ENCODE measurements at regions not wholly inside any gene's neighbourhood (a gene's known extent, or its start where the extent isn't known, plus 50 kb on each side); places are given as distances from the start of the nearest gene placed in this dataset.

DNA sequence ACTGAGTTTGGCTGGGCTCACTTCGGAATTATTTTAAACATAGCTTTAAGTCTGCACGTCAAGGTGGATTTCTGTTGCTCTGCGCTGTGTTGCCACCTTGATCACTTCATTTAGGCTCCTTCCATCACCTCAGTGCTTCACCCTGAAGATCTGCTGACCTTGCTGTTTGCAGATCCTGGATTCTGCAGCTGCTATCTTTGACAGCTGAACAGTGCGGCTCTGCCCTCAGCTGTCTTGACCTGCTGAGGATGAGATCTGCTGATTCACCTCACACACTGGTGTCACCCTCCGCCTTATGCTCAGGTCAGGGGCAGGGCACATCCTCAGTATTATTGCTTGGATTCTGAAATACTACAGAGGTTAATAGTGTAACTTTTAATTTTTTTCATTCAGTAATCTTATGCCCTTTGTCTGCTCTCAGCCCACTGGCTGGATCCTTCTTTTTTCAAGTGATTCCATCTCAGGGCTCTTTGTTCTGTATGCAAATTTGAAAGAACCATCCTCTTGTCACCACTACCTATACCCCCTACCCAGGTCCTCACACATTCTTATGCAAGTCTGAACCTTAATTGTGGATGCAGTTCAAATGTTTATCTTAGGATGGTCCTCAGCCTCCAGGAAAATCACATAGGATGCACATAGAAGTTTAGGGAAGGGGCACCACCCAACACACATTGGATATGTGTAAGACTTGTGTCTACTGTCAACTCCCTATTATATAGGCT is 364.0 kb downstream of the OLFM3 start:
- no peak overlapping the region for H3K4me2 ChIP-seq (ENCODE audit: low read depth, low read length, poor library complexity, severe bottlenecking)
- no peaks in the 10 kb centered on the region for H3K4me1 ChIP-seq (ENCODE audit: insufficient read depth, low read length, poor library complexity, severe bottlenecking)
- H3K36me3 ChIP-seq (ENCODE audit: insufficient read depth, low read length): no peaks in the 10 kb centered on the region
- no peak overlapping the region for H2AFZ ChIP-seq (ENCODE audit: low read length)
- H3F3A ChIP-seq (ENCODE audit: low read depth): no peaks in the 10 kb centered on the region
- no peaks in the 10 kb centered on the region for H3K9me2 ChIP-seq (replicated peaks; ENCODE audit: low read depth, low read length)
- H3K79me2 ChIP-seq (ENCODE audit: insufficient read depth, low read length): no peaks in the 10 kb centered on the region
- no peak overlapping the region for H3K9ac ChIP-seq (ENCODE audit: low read depth, low read length, poor library complexity, severe bottlenecking)
- no peaks in the 10 kb centered on the region for H3K27me3 ChIP-seq (ENCODE audit: insufficient read depth, low read length, poor library complexity, severe bottlenecking)
- TF ChIP-seq, protein P1, sequence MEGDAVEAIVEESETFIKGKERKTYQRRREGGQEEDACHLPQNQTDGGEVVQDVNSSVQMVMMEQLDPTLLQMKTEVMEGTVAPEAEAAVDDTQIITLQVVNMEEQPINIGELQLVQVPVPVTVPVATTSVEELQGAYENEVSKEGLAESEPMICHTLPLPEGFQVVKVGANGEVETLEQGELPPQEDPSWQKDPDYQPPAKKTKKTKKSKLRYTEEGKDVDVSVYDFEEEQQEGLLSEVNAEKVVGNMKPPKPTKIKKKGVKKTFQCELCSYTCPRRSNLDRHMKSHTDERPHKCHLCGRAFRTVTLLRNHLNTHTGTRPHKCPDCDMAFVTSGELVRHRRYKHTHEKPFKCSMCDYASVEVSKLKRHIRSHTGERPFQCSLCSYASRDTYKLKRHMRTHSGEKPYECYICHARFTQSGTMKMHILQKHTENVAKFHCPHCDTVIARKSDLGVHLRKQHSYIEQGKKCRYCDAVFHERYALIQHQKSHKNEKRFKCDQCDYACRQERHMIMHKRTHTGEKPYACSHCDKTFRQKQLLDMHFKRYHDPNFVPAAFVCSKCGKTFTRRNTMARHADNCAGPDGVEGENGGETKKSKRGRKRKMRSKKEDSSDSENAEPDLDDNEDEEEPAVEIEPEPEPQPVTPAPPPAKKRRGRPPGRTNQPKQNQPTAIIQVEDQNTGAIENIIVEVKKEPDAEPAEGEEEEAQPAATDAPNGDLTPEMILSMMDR (conservative IDR thresholded peaks at IDR 0.05; ENCODE audit: low read length): no peak
- TF ChIP-seq EZH2phosphoT487 (IDR thresholded peaks at IDR 0.05; ENCODE audit: borderline replicate concordance): no peak
- H4K20me1 ChIP-seq (ENCODE audit: insufficient read depth, low read length, poor library complexity, severe bottlenecking): no peaks in the 10 kb centered on the region
- no peaks in the 10 kb centered on the region for H3K9me3 ChIP-seq (ENCODE audit: insufficient read depth, low read depth, low read length)
- H3K4me3 ChIP-seq (ENCODE audit: low read length, poor library complexity, severe bottlenecking): no peak overlapping the region

DNA sequence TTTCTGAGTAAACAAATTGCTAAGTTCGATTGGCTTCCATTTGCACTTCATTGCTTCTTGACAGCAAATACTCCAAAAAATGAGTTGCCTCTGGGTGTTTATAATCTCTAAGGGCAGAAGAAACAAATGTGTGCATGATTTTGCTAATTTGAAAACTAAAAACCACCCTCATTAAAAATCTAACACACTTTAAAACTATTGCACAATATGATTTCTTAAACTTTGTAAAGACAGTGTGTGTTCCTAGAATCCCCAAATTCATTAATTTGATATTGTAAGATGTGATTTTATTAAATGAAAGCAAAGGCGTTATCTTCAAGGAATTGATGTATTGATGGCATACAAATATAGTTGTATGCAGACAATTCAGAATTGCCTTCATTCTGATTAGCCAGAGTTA is 350.9 kb downstream of the OLFM3 start:
- no peaks in the 10 kb centered on the region for H3K27me3 ChIP-seq (ENCODE audit: insufficient read depth, low read length, poor library complexity, severe bottlenecking)
- no peaks in the 10 kb centered on the region for H3K36me3 ChIP-seq (ENCODE audit: insufficient read depth, low read length)
- no peaks in the 10 kb centered on the region for H3F3A ChIP-seq (ENCODE audit: low read depth)
- no peak overlapping the region for H3K4me3 ChIP-seq (ENCODE audit: low read length, poor library complexity, severe bottlenecking)
- H3K9me3 ChIP-seq (ENCODE audit: insufficient read depth, low read depth, low read length): no peaks in the 10 kb centered on the region
- no peaks in the 10 kb centered on the region for H3K4me1 ChIP-seq (ENCODE audit: insufficient read depth, low read length, poor library complexity, severe bottlenecking)
- no peaks in the 10 kb centered on the region for H3K79me2 ChIP-seq (ENCODE audit: insufficient read depth, low read length)
- no peak overlapping the region for H3K9ac ChIP-seq (ENCODE audit: low read depth, low read length, poor library complexity, severe bottlenecking)
- TF ChIP-seq EZH2phosphoT487 (IDR thresholded peaks at IDR 0.05; ENCODE audit: borderline replicate concordance): no peak
- TF ChIP-seq, protein P1 (conservative IDR thresholded peaks at IDR 0.05; ENCODE audit: low read length): no peak
- no peaks in the 10 kb centered on the region for H4K20me1 ChIP-seq (ENCODE audit: insufficient read depth, low read length, poor library complexity, severe bottlenecking)
- H3K4me2 ChIP-seq (ENCODE audit: low read depth, low read length, poor library complexity, severe bottlenecking): no peak overlapping the region
- no peaks in the 10 kb centered on the region for H3K9me2 ChIP-seq (replicated peaks; ENCODE audit: low read depth, low read length)
- no peak overlapping the region for H2AFZ ChIP-seq (ENCODE audit: low read length)

DNA sequence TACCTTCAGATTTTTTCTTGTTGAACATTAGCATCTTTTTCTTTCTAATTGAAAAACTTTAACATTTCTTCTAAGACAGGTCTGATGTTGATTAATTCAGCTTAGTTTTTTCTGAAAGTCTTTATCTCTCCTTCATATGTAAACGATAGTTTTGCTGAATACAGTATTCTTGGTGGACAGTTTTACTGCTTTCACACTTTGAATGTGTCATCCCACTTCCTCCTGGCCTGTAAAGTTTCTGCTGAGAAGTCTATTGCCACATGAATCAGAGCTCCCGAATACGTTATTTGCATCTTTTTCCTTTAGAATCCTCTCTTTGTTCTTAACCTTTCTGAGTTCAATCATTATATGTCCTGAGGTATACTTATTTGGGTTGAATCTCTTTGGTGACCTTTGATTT is 344.2 kb downstream of the OLFM3 start:
- H3K9me3 ChIP-seq (ENCODE audit: insufficient read depth, low read depth, low read length): no peaks in the 10 kb centered on the region
- no peaks in the 10 kb centered on the region for H3F3A ChIP-seq (ENCODE audit: low read depth)
- H3K27me3 ChIP-seq (ENCODE audit: insufficient read depth, low read length, poor library complexity, severe bottlenecking): no peaks in the 10 kb centered on the region
- H3K36me3 ChIP-seq (ENCODE audit: insufficient read depth, low read length): no peaks in the 10 kb centered on the region
- no peak overlapping the region for H2AFZ ChIP-seq (ENCODE audit: low read length)
- H4K20me1 ChIP-seq (ENCODE audit: insufficient read depth, low read length, poor library complexity, severe bottlenecking): no peaks in the 10 kb centered on the region
- TF ChIP-seq, protein P1 (conservative IDR thresholded peaks at IDR 0.05; ENCODE audit: low read length): no peak
- no peak for TF ChIP-seq EZH2phosphoT487 (IDR thresholded peaks at IDR 0.05; ENCODE audit: borderline replicate concordance)
- H3K9ac ChIP-seq (ENCODE audit: low read depth, low read length, poor library complexity, severe bottlenecking): no peak overlapping the region
- no peaks in the 10 kb centered on the region for H3K79me2 ChIP-seq (ENCODE audit: insufficient read depth, low read length)
- H3K4me3 ChIP-seq (ENCODE audit: low read length, poor library complexity, severe bottlenecking): no peak overlapping the region
- H3K9me2 ChIP-seq (replicated peaks; ENCODE audit: low read depth, low read length): no peaks in the 10 kb centered on the region
- H3K4me2 ChIP-seq (ENCODE audit: low read depth, low read length, poor library complexity, severe bottlenecking): no peak overlapping the region
- H3K4me1 ChIP-seq (ENCODE audit: insufficient read depth, low read length, poor library complexity, severe bottlenecking): no peaks in the 10 kb centered on the region

All from Loucy (cell line).